ENCODE measurements at regions not wholly inside any gene's neighbourhood (a gene's known extent, or its start where the extent isn't known, plus 50 kb on each side); places are given as distances from the start of the nearest gene placed in this dataset.

DNA sequence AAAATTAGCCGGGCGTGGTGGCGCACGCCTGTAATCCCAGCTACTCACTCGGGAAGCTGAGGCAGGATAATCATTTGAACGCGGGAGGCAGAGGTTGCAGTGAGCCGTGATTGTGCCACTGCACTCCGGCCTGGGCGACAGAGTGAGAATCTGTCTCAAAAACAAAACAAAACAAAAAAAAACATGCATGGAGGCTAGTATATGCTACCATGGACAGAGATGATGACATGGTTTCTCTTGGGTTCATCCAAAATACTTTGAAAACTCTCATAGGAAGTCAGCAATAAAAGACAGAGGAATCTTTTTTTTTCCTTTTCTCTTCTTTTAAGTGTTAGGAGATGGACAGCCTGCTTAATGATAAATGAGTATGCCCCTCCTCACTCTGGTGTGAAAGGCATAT is 137.7 kb upstream of the MB21D2 start (continued):
- TF ChIP-seq, protein P1, sequence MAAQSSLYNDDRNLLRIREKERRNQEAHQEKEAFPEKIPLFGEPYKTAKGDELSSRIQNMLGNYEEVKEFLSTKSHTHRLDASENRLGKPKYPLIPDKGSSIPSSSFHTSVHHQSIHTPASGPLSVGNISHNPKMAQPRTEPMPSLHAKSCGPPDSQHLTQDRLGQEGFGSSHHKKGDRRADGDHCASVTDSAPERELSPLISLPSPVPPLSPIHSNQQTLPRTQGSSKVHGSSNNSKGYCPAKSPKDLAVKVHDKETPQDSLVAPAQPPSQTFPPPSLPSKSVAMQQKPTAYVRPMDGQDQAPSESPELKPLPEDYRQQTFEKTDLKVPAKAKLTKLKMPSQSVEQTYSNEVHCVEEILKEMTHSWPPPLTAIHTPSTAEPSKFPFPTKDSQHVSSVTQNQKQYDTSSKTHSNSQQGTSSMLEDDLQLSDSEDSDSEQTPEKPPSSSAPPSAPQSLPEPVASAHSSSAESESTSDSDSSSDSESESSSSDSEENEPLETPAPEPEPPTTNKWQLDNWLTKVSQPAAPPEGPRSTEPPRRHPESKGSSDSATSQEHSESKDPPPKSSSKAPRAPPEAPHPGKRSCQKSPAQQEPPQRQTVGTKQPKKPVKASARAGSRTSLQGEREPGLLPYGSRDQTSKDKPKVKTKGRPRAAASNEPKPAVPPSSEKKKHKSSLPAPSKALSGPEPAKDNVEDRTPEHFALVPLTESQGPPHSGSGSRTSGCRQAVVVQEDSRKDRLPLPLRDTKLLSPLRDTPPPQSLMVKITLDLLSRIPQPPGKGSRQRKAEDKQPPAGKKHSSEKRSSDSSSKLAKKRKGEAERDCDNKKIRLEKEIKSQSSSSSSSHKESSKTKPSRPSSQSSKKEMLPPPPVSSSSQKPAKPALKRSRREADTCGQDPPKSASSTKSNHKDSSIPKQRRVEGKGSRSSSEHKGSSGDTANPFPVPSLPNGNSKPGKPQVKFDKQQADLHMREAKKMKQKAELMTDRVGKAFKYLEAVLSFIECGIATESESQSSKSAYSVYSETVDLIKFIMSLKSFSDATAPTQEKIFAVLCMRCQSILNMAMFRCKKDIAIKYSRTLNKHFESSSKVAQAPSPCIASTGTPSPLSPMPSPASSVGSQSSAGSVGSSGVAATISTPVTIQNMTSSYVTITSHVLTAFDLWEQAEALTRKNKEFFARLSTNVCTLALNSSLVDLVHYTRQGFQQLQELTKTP (IDR thresholded peaks at IDR 0.05; ENCODE audit: low read depth in 1 of 2, partially characterized antibody in 2 of 2) = no peak
- no peak for TF ChIP-seq CUX1 (CRISPR knock-in tag; IDR thresholded peaks at IDR 0.05)
